WTC11 (cell line): ENCODE measurements at regions not wholly inside any gene's neighbourhood (a gene's known extent, or its start where the extent isn't known, plus 50 kb on each side); places are given as distances from the start of the nearest gene placed in this dataset.

Experiments used
- AR ChIP-seq: fragments of 250-450 bp; sonication (Bioruptor Pico); IDR thresholded peaks from 2 replicates; pipeline ENCODE4 v1.9.0; 2021; ENCODE audit warnings: mild to moderate bottlenecking
- CTCF ChIP-seq: fragments of 200-600 bp; IDR thresholded peaks from 2 replicates; pipeline ENCODE4 v1.8.0; 2022; ENCODE audit warnings: antibody characterized with exemption
- ESRRA ChIP-seq: sonication (generic); formaldehyde crosslinking; IDR thresholded peaks from 2 replicates; pipeline ENCODE4 v1.8.1; 2022; ENCODE audit warnings: mild to moderate bottlenecking, missing genetic modification reagents, borderline replicate concordance
- FOXJ3 ChIP-seq: sonication (generic); formaldehyde crosslinking; IDR thresholded peaks from 2 replicates; pipeline ENCODE4 v1.9.0; 2021; ENCODE audit warnings: missing genetic modification reagents, mild to moderate bottlenecking, borderline replicate concordance
- IRF2 ChIP-seq: sonication (generic); formaldehyde crosslinking; IDR thresholded peaks from 2 replicates; pipeline ENCODE4 v1.8.0; 2022; ENCODE audit warnings: low read depth, missing genetic modification reagents, borderline replicate concordance
- NR2C2 ChIP-seq: sonication (generic); formaldehyde crosslinking; IDR thresholded peaks from 2 replicates; pipeline ENCODE4 v1.8.0; 2022; ENCODE audit warnings: mild to moderate bottlenecking, missing genetic modification reagents
- RELA ChIP-seq: sonication (generic); formaldehyde crosslinking; IDR thresholded peaks from 2 replicates; pipeline ENCODE4 v1.8.1; 2022; ENCODE audit warnings: missing genetic modification reagents, mild to moderate bottlenecking, borderline replicate concordance
- ZNF423 ChIP-seq: fragments of 250-450 bp; sonication (Bioruptor Pico); IDR thresholded peaks from 2 replicates; pipeline ENCODE4 v2.1.2; 2022; ENCODE audit warnings: mild to moderate bottlenecking, moderate library complexity

DNA sequence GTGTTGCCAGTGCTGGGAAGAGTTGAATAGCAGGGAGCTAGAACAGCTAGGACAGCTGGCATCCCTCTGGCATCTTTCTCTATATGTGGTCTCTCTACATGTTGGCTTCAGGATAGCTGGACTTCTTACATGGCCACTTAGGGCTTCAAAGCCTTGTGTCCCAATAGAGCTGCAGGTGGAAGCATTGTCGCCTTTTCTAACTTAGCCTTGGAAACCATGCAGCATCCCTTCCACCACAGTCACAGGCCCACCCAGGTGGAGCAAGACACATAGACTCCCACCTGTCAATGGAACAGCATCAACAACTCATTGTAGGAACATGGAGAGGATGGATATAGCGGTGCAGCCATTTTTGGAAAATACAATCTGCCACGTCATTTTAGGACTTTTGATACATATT lies 149.0 kb downstream of the AASDH start:
- TF ChIP-seq CTCF, result no peak
- TF ChIP-seq ESRRA, result no peak
- no peak for TF ChIP-seq FOXJ3 (CRISPR knock-in tag)
- no peak for TF ChIP-seq RELA (CRISPR knock-in tag)
- TF ChIP-seq AR (CRISPR knock-in tag), result no peak
- TF ChIP-seq IRF2, result no peak
- no peak for TF ChIP-seq ZNF423
- TF ChIP-seq NR2C2 (CRISPR knock-in tag), result no peak
